T-cell (primary cell): ENCODE measurements at regions not wholly inside any gene's neighbourhood (a gene's known extent, or its start where the extent isn't known, plus 50 kb on each side); places are given as distances from the start of the nearest gene placed in this dataset.

Experiments
- ATAC-seq, 4 experiments: fragments of 200-7000 bp in 3 of 4; fragments of 150-1000 bp in 1 of 4; cut with Tn5 transposase; replicated peaks in 1 of 4; 1 replicate in 3 of 4; 2 replicates in 1 of 4; pipeline ENCODE4 v1.10.0; 2021; ENCODE audit warnings: moderate library complexity in 3 of 4, mild to moderate bottlenecking in 2 of 4, moderate number of reproducible peaks in 1 of 4
- CTCF ChIA-PET, 2 donors: fragments of 300-600 bp; sonication (Branson Sonifier 250); formaldehyde crosslinking; loops; one replicate each; lab custom pipeline; 2022; ENCODE audit warnings: antibody characterized with exemption in 2 of 2; lab: Charles Lee
- POLR2A ChIA-PET, 2 donors: fragments of 300-600 bp; sonication (Branson Sonifier 250); formaldehyde crosslinking; loops; one replicate each; lab custom pipeline; 2022; ENCODE audit warnings: antibody characterized with exemption in 2 of 2; lab: Charles Lee
- DNase-seq, 35 experiments: peaks; one replicate each; pipeline versions ENCODE4 v3.0.0 to v3.0.0-alpha.2; 2013 to 2023
- H3K27ac ChIP-seq: one replicate; pipeline ENCODE4 v1.5.1; 2013; ENCODE audit warnings: low read length
- H3K27me3 ChIP-seq, 2 experiments: replicated peaks in 1 of 2; 1 replicate in 1 of 2; 2 replicates in 1 of 2; pipeline versions ENCODE4 v1.6.1 to v1.7.0; 2013; ENCODE audit warnings: low read length in 1 of 2, mixed read lengths in 1 of 2; ENCODE audit not compliant: control insufficient read depth in 2 of 2, insufficient read depth in 2 of 2; ENCODE audit errors: extremely low read depth in 1 of 2
- H3K36me3 ChIP-seq, 2 donors: 1 replicate in 1 of 2; 2 replicates in 1 of 2; pipeline versions ENCODE4 v1.6.1 to v1.7.0; 2013; ENCODE audit warnings: low read length in 1 of 2; ENCODE audit not compliant: control insufficient read depth in 2 of 2, insufficient read depth in 1 of 2; ENCODE audit errors: extremely low read depth in 1 of 2
- H3K4me1 ChIP-seq, 2 experiments: 1 replicate in 1 of 2; 2 replicates in 1 of 2; pipeline versions ENCODE4 v1.6.1 to v1.7.0; 2013; ENCODE audit warnings: low read length in 2 of 2, mixed read lengths in 1 of 2; ENCODE audit not compliant: insufficient read depth in 2 of 2, control insufficient read depth in 1 of 2; ENCODE audit errors: extremely low read depth in 1 of 2
- H3K4me3 ChIP-seq, 2 donors: 1 replicate in 1 of 2; 2 replicates in 1 of 2; pipeline versions ENCODE4 v1.5.1 to v1.7.0; 2013; ENCODE audit warnings: mild to moderate bottlenecking in 2 of 2, low read length in 1 of 2, moderate library complexity in 1 of 2; ENCODE audit not compliant: control insufficient read depth in 1 of 2; ENCODE audit errors: extremely low read depth in 1 of 2
- H3K9me3 ChIP-seq: 2 replicates; pipeline ENCODE4 v1.7.0; 2013
- H3K27ac Mint-ChIP-seq, 2 donors: one replicate each; pipeline ENCODE4 v1.8.0; 2020 to 2021; ENCODE audit warnings: mild to moderate bottlenecking in 2 of 2, mixed read lengths in 2 of 2
- H3K27me3 Mint-ChIP-seq, 2 donors: one replicate each; pipeline ENCODE4 v1.8.0; 2021 to 2022; ENCODE audit warnings: mixed read lengths in 2 of 2
- H3K36me3 Mint-ChIP-seq: one replicate; pipeline ENCODE4 v1.8.0; 2021; ENCODE audit warnings: mixed read lengths
- H3K4me1 Mint-ChIP-seq, 3 donors: one replicate each; pipeline ENCODE4 v1.8.0; 2020 to 2022; ENCODE audit warnings: mixed read lengths in 3 of 3, mild to moderate bottlenecking in 1 of 3
- H3K4me3 Mint-ChIP-seq, 3 donors: one replicate each; pipeline ENCODE4 v1.8.0; 2020 to 2022; ENCODE audit warnings: mild to moderate bottlenecking in 3 of 3, mixed read lengths in 3 of 3, moderate library complexity in 3 of 3
- H3K9me3 Mint-ChIP-seq, 3 donors: one replicate each; pipeline ENCODE4 v1.8.0; 2020 to 2022; ENCODE audit warnings: mixed read lengths in 3 of 3
- WGBS: methylation state at CpG from one replicate; pipeline ENCODE4 v1.1.5; 2013; ENCODE audit warnings: missing lambda C conversion rate; ENCODE audit not compliant: insufficient coverage; 5-methylcytosine and 5-hydroxymethylcytosine counted together

- Mint-ChIP-seq H3K36me3 (no peaks in the 10 kb centered on the region), H3K27me3 (no peaks in the 10 kb centered on the region), H3K4me1 (no peaks in the 10 kb centered on the region), H3K4me3 (no peak overlapping the region), H3K9me3 (peaks cover 0 to 13% (median 0%) of the 10 kb centered on the region in 3 donors), H3K27ac (no peak overlapping the region)
- Histone ChIP-seq H3K4me1 (no peaks in the 10 kb centered on the region), H3K27ac (no peak overlapping the region), H3K4me3 (no peak overlapping the region), H3K36me3 (no peaks in the 10 kb centered on the region), H3K9me3 (no peaks in the 10 kb centered on the region), H3K27me3 (no peaks in the 10 kb centered on the region)
- WGBS = no CpG with 5 or more reads among the region's 2 CpGs
- ChIA-PET CTCF (no interaction called here), POLR2A (no interaction called here)
- DNase-seq = no peak
- ATAC-seq = no peak
Measured at GRCh38 chr2:122651780-122652179, 896.3 kb downstream of the TSN start.

DNA sequence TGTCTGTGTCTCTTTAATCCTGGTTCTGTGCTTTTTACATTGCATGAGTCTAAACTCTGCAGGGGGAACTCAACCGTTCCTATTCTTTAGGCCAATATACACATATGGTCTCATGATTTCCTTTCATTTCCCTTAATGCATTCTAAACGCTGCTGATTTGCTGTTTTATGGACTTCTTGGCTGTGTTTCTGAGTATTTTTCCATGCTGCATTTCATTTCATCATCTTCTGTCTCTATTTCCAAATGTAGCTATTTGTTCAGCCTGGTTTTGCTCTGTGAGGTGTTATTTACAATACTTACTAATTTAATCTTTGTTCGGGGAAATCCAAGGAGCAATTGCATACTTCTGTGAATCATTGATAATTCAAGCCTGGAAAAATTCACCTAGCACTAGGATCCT is 897.2 kb downstream of the TSN start:
- no peak overlapping the region for H3K4me3 ChIP-seq
- no peak for DNase-seq
- Mint-ChIP-seq H3K4me3 (no peak overlapping the region), H3K4me1 (no peaks in the 10 kb centered on the region), H3K9me3 (peaks cover 0 to 13% (median 0%) of the 10 kb centered on the region in 3 donors), H3K36me3 (no peaks in the 10 kb centered on the region), H3K27ac (no peak overlapping the region), H3K27me3 (no peaks in the 10 kb centered on the region)
- no peak for ATAC-seq
- H3K27me3 ChIP-seq = no peaks in the 10 kb centered on the region
- H3K9me3 ChIP-seq = no peaks in the 10 kb centered on the region
- ChIA-PET POLR2A (no interaction called here), CTCF (no interaction called here)
- no CpG with 5 or more reads among the region's 3 CpGs for WGBS
- no peaks in the 10 kb centered on the region for H3K36me3 ChIP-seq
- H3K27ac ChIP-seq = no peak overlapping the region
- H3K4me1 ChIP-seq = no peaks in the 10 kb centered on the region

DNA sequence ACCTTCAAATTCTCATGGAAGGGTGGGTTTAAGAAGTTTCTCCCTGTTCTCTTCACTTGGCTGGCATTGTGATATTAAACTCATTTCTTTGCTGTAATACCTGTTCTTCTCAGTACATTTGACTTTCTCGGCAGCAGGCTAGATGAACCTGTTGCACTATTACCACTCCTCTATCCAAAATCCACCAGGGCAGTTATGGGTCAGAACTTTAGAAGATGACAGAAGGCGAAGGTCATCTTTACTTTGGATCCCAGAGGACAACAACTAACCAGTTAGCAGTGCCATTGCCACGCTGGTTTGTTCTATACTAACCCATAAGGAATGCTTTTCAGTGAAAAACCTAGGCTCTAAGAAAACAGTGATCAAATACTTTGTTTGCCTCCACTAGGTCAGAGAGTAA is 901.0 kb downstream of the TSN start:
- H3K27me3 ChIP-seq = peaks cover 0 to 5% of the 10 kb centered on the region in 2 experiments
- H3K4me1 ChIP-seq = no peaks in the 10 kb centered on the region
- Mint-ChIP-seq H3K27ac (no peak overlapping the region), H3K9me3 (peaks cover 0 to 6% (median 0%) of the 10 kb centered on the region in 3 donors), H3K36me3 (no peaks in the 10 kb centered on the region), H3K4me3 (no peak overlapping the region), H3K27me3 (no peaks in the 10 kb centered on the region), H3K4me1 (no peaks in the 10 kb centered on the region)
- WGBS = 33% methylated on average over 1 of the region's 3 CpGs
- POLR2A ChIA-PET = interaction anchor here in 1 of 2 donors (0.5 kb wide), 1 partner anchor 1091 kb away, joined by 23 read pairs; no protein-coding TSS in a partner anchor
- H3K4me3 ChIP-seq = no peak overlapping the region
- H3K27ac ChIP-seq = no peak overlapping the region
- CTCF ChIA-PET = no interaction called here
- H3K9me3 ChIP-seq = no peaks in the 10 kb centered on the region
- ATAC-seq = no peak
- DNase-seq = no peak
- H3K36me3 ChIP-seq = no peaks in the 10 kb centered on the region

- POLR2A ChIA-PET = no interaction called here
- Histone ChIP-seq H3K36me3 (no peaks in the 10 kb centered on the region), H3K4me1 (no peaks in the 10 kb centered on the region), H3K4me3 (no peak overlapping the region), H3K9me3 (no peaks in the 10 kb centered on the region), H3K27ac (no peak overlapping the region), H3K27me3 (peaks cover 0 to 5% of the 10 kb centered on the region in 2 experiments)
- Mint-ChIP-seq H3K9me3 (no peaks in the 10 kb centered on the region), H3K36me3 (no peaks in the 10 kb centered on the region), H3K4me1 (no peaks in the 10 kb centered on the region), H3K27ac (no peak overlapping the region), H3K27me3 (no peaks in the 10 kb centered on the region), H3K4me3 (no peak overlapping the region)
- 32% methylated on average over 11 of the region's 30 CpGs for WGBS
- CTCF ChIA-PET = no interaction called here
- no peak for ATAC-seq
- DNase-seq = no peak
Measured at GRCh38 chr2:122660786-122661634, 905.6 kb downstream of the TSN start.

DNA sequence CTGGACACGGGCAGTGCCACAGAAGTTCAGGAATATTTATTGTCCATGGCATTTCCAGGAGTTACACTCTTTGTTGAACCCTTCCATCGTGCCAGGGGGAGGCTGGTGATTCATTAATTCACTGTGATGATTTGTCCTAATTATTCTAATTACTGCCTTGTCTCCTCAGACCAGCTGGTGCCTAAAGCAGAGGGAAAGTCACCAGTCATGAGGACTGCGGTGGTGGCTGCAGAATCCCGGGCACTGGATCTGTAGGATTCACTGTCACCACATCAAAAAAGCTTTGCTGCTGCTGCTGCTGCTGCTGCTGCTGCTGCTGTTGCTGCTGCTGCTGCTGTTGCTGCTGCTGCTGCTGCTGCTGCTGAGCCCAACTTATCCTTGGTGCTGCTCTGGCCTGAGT is 908.2 kb downstream of the TSN start:
- Mint-ChIP-seq H3K4me1 (no peaks in the 10 kb centered on the region), H3K27me3 (no peaks in the 10 kb centered on the region), H3K27ac (no peak overlapping the region), H3K4me3 (no peak overlapping the region), H3K9me3 (peaks cover 0 to 3% (median 0%) of the 10 kb centered on the region in 3 donors), H3K36me3 (no peaks in the 10 kb centered on the region)
- no peak for DNase-seq
- H3K27ac ChIP-seq = no peak overlapping the region
- ChIA-PET CTCF (no interaction called here), POLR2A (no interaction called here)
- 100% methylated on average over 2 of the region's 4 CpGs for WGBS
- no peaks in the 10 kb centered on the region for H3K36me3 ChIP-seq
- no peak for ATAC-seq
- H3K9me3 ChIP-seq = no peaks in the 10 kb centered on the region
- H3K4me3 ChIP-seq = no peak overlapping the region
- peaks cover 0 to 5% of the 10 kb centered on the region in 2 experiments for H3K27me3 ChIP-seq
- no peaks in the 10 kb centered on the region for H3K4me1 ChIP-seq

GRCh38 chr2:122669627-122670026 is 914.2 kb downstream of the TSN start:
- no peaks in the 10 kb centered on the region for H3K27me3 Mint-ChIP-seq
- ChIA-PET POLR2A (no interaction called here), CTCF (no interaction called here)
- Histone ChIP-seq H3K4me1 (no peaks in the 10 kb centered on the region), H3K27me3 (no peaks in the 10 kb centered on the region), H3K27ac (no peak overlapping the region), H3K9me3 (no peaks in the 10 kb centered on the region), H3K4me3 (no peak overlapping the region), H3K36me3 (no peaks in the 10 kb centered on the region)
- H3K9me3 Mint-ChIP-seq = peaks cover 4 to 9% (median 8%) of the 10 kb centered on the region in 3 donors
- DNase-seq (no peak), ATAC-seq (no peak)
- no peak overlapping the region for H3K27ac Mint-ChIP-seq
- WGBS = no CpG with 5 or more reads among the region's 2 CpGs
- no peaks in the 10 kb centered on the region for H3K36me3 Mint-ChIP-seq
- H3K4me3 Mint-ChIP-seq = no peak overlapping the region
- H3K4me1 Mint-ChIP-seq = no peaks in the 10 kb centered on the region
